ENCODE measurements at regions not wholly inside any gene's neighbourhood (a gene's known extent, or its start where the extent isn't known, plus 50 kb on each side); places are given as distances from the start of the nearest gene placed in this dataset.

DNA sequence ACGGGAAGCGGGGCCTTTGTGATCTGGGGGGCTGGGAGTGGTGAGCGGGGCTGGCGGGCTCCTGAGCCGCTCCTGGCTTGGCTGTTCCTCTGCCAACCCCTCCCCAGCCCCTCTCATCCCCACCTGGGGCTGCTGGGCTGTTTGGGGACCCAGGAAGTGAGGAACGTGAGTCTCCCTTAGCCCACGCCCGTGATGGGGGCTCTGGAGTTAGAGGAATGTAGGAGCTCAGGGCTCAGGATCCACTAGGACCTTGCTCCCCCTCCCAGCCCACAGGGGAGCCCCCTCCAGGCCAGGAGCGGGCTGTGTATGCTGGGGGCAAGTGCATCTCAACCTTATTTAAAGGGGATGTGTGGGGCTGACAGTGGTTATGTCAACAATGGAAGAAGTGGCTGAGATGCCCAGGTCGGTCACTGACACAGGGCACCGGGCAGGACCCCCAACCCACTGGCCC is 134.1 kb downstream of the URI1 start:
- TF ChIP-seq CTCF (IDR thresholded peaks at IDR 0.05; ENCODE audit: low read length) (no peak), EZH2 (IDR thresholded peaks at IDR 0.05; ENCODE audit: borderline replicate concordance, low read length) (no peak)
